Tibial nerve (tissue), 4 donors: ENCODE measurements at regions not wholly inside any gene's neighbourhood (a gene's known extent, or its start where the extent isn't known, plus 50 kb on each side); places are given as distances from the start of the nearest gene placed in this dataset.
"Not testable (repeated sequence)": the region's sequence is repeated elsewhere in the genome, so short reads cannot be mapped to it uniquely, and the experiment has no call there.

Source experiments
- DNase-seq, 2 donors: peaks; one replicate each; pipeline ENCODE4 v3.0.0-alpha.2; 2019; ENCODE audit warnings: low spot score in 2 of 2
- H3K27ac ChIP-seq, 4 donors: fragments of 200-600 bp; sonication (generic) in 3 of 4; one replicate each; pipeline ENCODE4 v1.5.1; 2017 to 2019; ENCODE audit warnings: mild to moderate bottlenecking in 1 of 4
- H3K27me3 ChIP-seq, 2 donors: fragments of 200-600 bp; sonication (generic) in 1 of 2; one replicate each; pipeline versions ENCODE4 v1.5.1 to v1.6.0; 2017 to 2019
- H3K36me3 ChIP-seq, 3 donors: fragments of 200-600 bp; sonication (generic); one replicate each; pipeline ENCODE4 v1.5.1; 2018 to 2019
- H3K4me1 ChIP-seq, 4 donors: fragments of 200-600 bp; sonication (generic) in 3 of 4; one replicate each; pipeline ENCODE4 v1.5.1; 2017 to 2019
- H3K4me3 ChIP-seq, 4 donors: fragments of 200-600 bp; sonication (generic) in 3 of 4; one replicate each; pipeline ENCODE4 v1.5.1; 2017 to 2019; ENCODE audit warnings: mild to moderate bottlenecking in 1 of 4, moderate library complexity in 1 of 4
- H3K9me3 ChIP-seq, 4 donors: fragments of 200-600 bp; sonication (generic) in 3 of 4; one replicate each; pipeline ENCODE4 v1.5.1; 2017 to 2019
- EP300 ChIP-seq, 2 donors: sonication (generic); formaldehyde crosslinking; IDR thresholded peaks; one replicate each; pipeline ENCODE4 v1.6.1; 2017; ENCODE audit warnings: antibody characterized with exemption in 2 of 2, mild to moderate bottlenecking in 1 of 2
- POLR2A ChIP-seq, 2 donors: fragments of 450-650 bp; IDR thresholded peaks; one replicate each; pipeline ENCODE4 v1.6.1; 2017; ENCODE audit warnings: antibody characterized with exemption in 2 of 2, mild to moderate bottlenecking in 2 of 2, moderate library complexity in 2 of 2
- WGBS, 2 donors: methylation state at CpG; one replicate each; pipeline ENCODE4 v1.1.5; 2018; 5-methylcytosine and 5-hydroxymethylcytosine counted together
- TF ChIP-seq, protein P1 (sequence below), 5 experiments: fragments of 200-600 bp in 3 of 5; fragments of 450-650 bp in 2 of 5; sonication (generic) in 3 of 5; IDR thresholded peaks; one replicate each; pipeline ENCODE4 v1.5.1; 2016 to 2019; ENCODE audit warnings: antibody characterized with exemption in 5 of 5, mild to moderate bottlenecking in 3 of 5, moderate library complexity in 2 of 5

DNA sequence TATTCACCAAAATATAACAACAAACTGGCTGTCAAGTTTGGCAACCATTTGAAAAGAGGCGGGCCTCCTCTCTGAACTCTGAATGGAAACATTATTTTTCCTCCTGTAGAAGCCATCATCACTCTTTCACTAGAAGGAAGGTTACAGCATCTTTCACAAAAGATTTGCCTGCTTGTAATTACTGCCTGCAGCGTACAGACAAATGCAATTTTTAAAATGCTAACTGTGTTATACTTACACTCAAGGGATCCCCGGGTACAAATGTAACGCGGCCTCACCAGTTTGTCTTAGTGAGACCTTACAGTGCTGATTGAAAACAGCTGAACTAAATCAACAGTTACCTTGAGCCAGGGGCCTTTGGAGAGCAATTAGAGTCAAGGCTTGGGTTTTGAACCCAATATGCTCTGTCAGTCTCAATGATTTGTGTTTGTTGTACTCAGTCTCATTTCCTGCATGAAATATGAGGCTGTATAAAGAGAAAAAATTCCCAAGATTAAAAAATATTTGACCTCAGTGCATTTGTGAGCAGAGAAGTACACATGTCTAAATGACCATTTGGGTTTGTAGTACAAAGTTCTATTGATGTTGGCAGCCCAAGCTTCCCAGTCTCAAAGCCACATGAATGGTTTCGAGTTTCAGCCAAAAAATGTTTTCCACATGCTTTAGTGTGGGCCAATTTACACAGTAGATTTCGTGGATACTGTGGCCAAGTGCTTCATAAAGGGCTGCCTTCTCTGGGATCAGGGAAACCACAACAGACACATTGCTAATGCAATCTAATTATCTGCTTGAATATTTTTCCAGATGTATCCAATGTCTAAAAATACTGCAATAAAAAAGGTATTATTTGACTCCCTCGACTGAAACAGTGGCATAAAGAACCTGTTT, 500.0 kb downstream of the SPATA31D1 start:
- peaks cover 0 to 34% (median 6%) of the 10 kb centered on the region in 4 donors for H3K4me1 ChIP-seq
- 8 to 12% methylated on average over 8 of the region's 8 CpGs for WGBS, 2 donors
- H3K4me3 ChIP-seq: no peak overlapping the region
- no peaks in the 10 kb centered on the region for H3K36me3 ChIP-seq
- H3K27ac ChIP-seq: peak overlapping the region in 2 of 4 donors; percentile 39 to 64
- peak; percentile 20 to 64 for DNase-seq
- TF ChIP-seq, protein P1, sequence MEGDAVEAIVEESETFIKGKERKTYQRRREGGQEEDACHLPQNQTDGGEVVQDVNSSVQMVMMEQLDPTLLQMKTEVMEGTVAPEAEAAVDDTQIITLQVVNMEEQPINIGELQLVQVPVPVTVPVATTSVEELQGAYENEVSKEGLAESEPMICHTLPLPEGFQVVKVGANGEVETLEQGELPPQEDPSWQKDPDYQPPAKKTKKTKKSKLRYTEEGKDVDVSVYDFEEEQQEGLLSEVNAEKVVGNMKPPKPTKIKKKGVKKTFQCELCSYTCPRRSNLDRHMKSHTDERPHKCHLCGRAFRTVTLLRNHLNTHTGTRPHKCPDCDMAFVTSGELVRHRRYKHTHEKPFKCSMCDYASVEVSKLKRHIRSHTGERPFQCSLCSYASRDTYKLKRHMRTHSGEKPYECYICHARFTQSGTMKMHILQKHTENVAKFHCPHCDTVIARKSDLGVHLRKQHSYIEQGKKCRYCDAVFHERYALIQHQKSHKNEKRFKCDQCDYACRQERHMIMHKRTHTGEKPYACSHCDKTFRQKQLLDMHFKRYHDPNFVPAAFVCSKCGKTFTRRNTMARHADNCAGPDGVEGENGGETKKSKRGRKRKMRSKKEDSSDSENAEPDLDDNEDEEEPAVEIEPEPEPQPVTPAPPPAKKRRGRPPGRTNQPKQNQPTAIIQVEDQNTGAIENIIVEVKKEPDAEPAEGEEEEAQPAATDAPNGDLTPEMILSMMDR (IDR thresholded peaks at IDR 0.05): no peak
- TF ChIP-seq EP300 (IDR thresholded peaks at IDR 0.05): peak; percentile 57 to 92
- no peaks in the 10 kb centered on the region for H3K9me3 ChIP-seq
- H3K27me3 ChIP-seq: peaks cover 0 to 7% of the 10 kb centered on the region in 2 donors

DNA sequence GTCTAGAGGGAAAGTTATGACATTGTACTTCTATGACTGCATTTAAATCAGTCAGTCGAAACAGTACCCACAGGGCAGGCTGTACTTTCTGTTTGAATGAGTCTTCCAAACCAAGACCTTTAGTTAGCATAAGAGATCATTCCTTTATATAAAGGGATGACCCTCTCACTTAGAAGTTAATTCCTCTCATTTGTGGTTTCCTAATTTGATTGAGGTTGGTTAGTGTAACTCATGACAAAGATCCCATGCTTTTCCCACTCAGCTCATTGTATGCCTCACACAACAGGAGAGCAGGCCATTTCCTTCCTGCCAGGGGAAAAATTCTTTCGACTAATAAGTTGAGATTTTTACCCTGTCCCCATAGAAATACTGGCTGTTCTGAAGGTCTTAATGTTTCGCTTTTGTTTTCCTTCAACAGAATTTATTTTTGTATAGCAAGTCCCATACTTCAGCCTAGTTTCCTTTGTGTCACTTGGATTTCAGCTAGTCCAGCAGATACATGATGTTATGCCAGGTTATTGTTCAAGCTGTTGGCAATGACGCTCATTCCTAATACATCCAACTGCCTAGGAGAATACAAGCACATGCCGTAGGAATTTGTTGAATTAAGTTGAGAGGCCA, 500.7 kb downstream of the SPATA31D1 start:
- Histone ChIP-seq H3K9me3 (no peaks in the 10 kb centered on the region), H3K4me3 (no peak overlapping the region), H3K4me1 (peaks cover 0 to 34% (median 6%) of the 10 kb centered on the region in 4 donors), H3K36me3 (no peaks in the 10 kb centered on the region), H3K27ac (peak overlapping the region in 2 of 4 donors; percentile 39 to 64), H3K27me3 (no peaks in the 10 kb centered on the region)
- 17 to 20% methylated on average over 5 of the region's 5 CpGs for WGBS, 2 donors
- TF ChIP-seq, protein P1 (IDR thresholded peaks at IDR 0.05): no peak
- TF ChIP-seq POLR2A (IDR thresholded peaks at IDR 0.05) (no peak), EP300 (IDR thresholded peaks at IDR 0.05) (no peak)
- DNase-seq: no peak

DNA sequence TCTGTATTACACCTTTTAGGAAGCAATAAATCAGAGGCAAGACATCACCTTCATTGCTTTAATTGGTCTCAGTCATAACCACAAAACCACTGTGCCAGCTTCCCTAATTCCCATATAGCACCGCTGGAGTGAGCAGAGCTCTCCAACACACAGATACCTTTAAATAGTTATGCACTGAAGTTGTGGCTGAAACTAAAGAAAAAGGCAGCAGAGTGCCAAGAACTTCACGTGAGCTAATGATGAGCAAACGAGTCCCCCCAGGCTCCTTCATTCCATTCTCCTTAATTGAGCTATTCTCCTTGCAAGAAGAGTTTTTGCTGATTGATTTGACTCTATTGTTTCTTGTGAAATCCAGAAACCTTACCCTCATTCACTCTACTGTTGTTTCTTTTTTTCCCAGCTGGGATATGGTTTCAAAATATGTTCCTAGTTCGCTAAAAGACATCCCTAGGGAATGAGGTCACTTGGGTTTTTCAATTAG, 501.5 kb downstream of the SPATA31D1 start:
- Histone ChIP-seq H3K27ac (peak overlapping the region in 1 of 4 donors; percentile 64), H3K9me3 (no peaks in the 10 kb centered on the region), H3K4me1 (peaks cover 0 to 34% (median 6%) of the 10 kb centered on the region in 4 donors), H3K36me3 (no peaks in the 10 kb centered on the region), H3K4me3 (no peak overlapping the region), H3K27me3 (no peaks in the 10 kb centered on the region)
- TF ChIP-seq, protein P1 (IDR thresholded peaks at IDR 0.05): no peak
- no peak for TF ChIP-seq EP300 (IDR thresholded peaks at IDR 0.05)
- TF ChIP-seq POLR2A (IDR thresholded peaks at IDR 0.05): no peak
- no peak for DNase-seq
- WGBS, 2 donors: 36 to 41% methylated on average over 4 of the region's 4 CpGs

DNA sequence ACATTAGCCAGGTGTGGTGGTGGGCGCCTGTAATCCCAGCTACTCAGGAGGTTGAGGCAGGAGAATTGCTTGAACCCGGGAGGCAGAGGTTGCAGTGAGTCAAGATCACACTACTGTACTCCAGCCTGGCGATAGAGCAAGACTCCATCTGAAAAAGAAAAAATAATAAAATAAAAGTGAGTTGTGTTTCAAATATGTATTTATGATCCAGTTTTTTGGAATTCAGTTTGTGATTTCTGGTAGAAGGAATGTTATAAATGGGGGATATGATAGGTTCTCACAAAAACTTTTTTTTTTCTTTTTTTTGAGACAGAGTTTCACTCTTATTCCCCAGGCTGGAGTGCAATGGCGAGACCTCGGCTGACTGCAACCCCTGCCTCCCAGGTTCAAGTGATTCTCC, 502.2 kb downstream of the SPATA31D1 start:
- H3K27ac ChIP-seq, H3K4me3 ChIP-seq, H3K36me3 ChIP-seq, DNase-seq, H3K27me3 ChIP-seq, H3K9me3 ChIP-seq: not testable (repeated sequence)
- WGBS, 2 donors: 91 to 94% methylated on average over 5 of the region's 5 CpGs
- H3K4me1 ChIP-seq: peaks cover 0 to 34% (median 6%) of the 10 kb centered on the region in 4 donors

DNA sequence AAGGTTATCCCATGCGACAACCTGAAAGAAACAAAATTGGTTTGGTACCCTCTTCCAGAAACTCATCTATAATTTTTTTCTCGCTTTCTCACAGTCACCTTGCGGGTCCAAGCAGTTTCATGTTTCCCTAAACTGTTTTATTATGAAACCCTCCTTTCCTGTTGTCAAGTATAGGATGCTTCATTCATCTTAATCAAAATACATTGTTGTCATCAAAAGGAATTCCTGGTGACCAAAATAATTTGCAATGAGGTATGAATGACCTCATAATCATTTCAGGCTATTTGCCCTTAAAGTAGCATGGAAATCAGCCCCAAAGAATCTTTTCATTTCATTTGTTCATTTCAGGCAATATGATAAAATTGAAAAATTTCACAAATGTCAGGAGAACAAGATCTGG, 503.0 kb downstream of the SPATA31D1 start:
- no peak overlapping the region for H3K27ac ChIP-seq
- H3K9me3 ChIP-seq: no peaks in the 10 kb centered on the region
- no peak overlapping the region for H3K4me3 ChIP-seq
- peaks cover 0 to 31% (median 6%) of the 10 kb centered on the region in 4 donors for H3K4me1 ChIP-seq
- no peaks in the 10 kb centered on the region for H3K36me3 ChIP-seq
- no peak for DNase-seq
- TF ChIP-seq, protein P1 (IDR thresholded peaks at IDR 0.05): no peak
- TF ChIP-seq POLR2A (IDR thresholded peaks at IDR 0.05): no peak
- TF ChIP-seq EP300 (IDR thresholded peaks at IDR 0.05): no peak
- H3K27me3 ChIP-seq: no peaks in the 10 kb centered on the region
- WGBS, 2 donors: 94 to 98% methylated on average over 3 of the region's 3 CpGs
